HepG2 (cell line): ENCODE measurements at regions not wholly inside any gene's neighbourhood (a gene's known extent, or its start where the extent isn't known, plus 50 kb on each side); places are given as distances from the start of the nearest gene placed in this dataset.
A peak's percentile ranks its signal among the peaks of the same experiment; 100 is the strongest.

Experiments used
- CBX5 ChIP-seq: sonication (generic); formaldehyde crosslinking; IDR thresholded peaks from 2 replicates; pipeline ENCODE4 v1.4.0; 2020; ENCODE audit warnings: missing genetic modification reagents, borderline replicate concordance
- CTCF ChIP-seq: sonication (generic); formaldehyde crosslinking; IDR thresholded peaks from 2 replicates; pipeline ENCODE4 v1.5.0; 2020; ENCODE audit warnings: mild to moderate bottlenecking, missing genetic modification reagents, moderate library complexity
- DMAP1 ChIP-seq: IDR thresholded peaks from 2 replicates; pipeline ENCODE4 v1.6.1; 2016
- IKZF5 ChIP-seq: IDR thresholded peaks from 2 replicates; pipeline ENCODE4 v1.6.1; 2018; ENCODE audit warnings: missing genetic modification reagents, mild to moderate bottlenecking, missing compliant biosample characterization
- KMT2A ChIP-seq: sonication (generic); formaldehyde crosslinking; IDR thresholded peaks from 2 replicates; pipeline ENCODE4 v1.4.0; 2020; ENCODE audit warnings: missing genetic modification reagents
- LCORL ChIP-seq, 2 experiments: fragments of 450-650 bp in 1 of 2; sonication (generic) in 1 of 2; formaldehyde crosslinking in 1 of 2; IDR thresholded peaks; 2 replicates each; pipeline versions ENCODE4 v1.5.0 to v1.6.1; 2017 to 2020; ENCODE audit warnings: antibody characterized with exemption in 1 of 2, missing genetic modification reagents in 1 of 2
- MAFG ChIP-seq: sonication (generic); formaldehyde crosslinking; IDR thresholded peaks from 2 replicates; pipeline ENCODE4 v1.5.1; 2020; ENCODE audit warnings: mild to moderate bottlenecking, missing genetic modification reagents
- MED13 ChIP-seq: sonication (generic); formaldehyde crosslinking; IDR thresholded peaks from 2 replicates; pipeline ENCODE4 v1.5.0; 2020; ENCODE audit warnings: missing genetic modification reagents
- MIER3 ChIP-seq: IDR thresholded peaks from 2 replicates; pipeline ENCODE4 v1.6.1; 2016; ENCODE audit warnings: missing compliant biosample characterization, borderline replicate concordance
- MXD4 ChIP-seq: IDR thresholded peaks from 2 replicates; pipeline ENCODE4 v1.6.1; 2016; ENCODE audit warnings: mild to moderate bottlenecking, missing biosample characterization, missing genetic modification reagents
- MYC ChIP-seq: sonication (generic); formaldehyde crosslinking; IDR thresholded peaks from 2 replicates; pipeline ENCODE4 v1.9.0; 2021; ENCODE audit warnings: missing genetic modification reagents, borderline replicate concordance
- PATZ1 ChIP-seq: sonication (generic); formaldehyde crosslinking; IDR thresholded peaks from 2 replicates; pipeline ENCODE4 v1.4.0; 2020; ENCODE audit warnings: missing genetic modification reagents
- SNAPC5 ChIP-seq: sonication (generic); formaldehyde crosslinking; IDR thresholded peaks from 2 replicates; pipeline ENCODE4 v1.8.1; 2023; ENCODE audit warnings: mild to moderate bottlenecking, missing genetic modification reagents, borderline replicate concordance
- TBX2 ChIP-seq: sonication (generic); formaldehyde crosslinking; IDR thresholded peaks from 2 replicates; pipeline ENCODE4 v1.5.0; 2020; ENCODE audit warnings: missing genetic modification reagents, mild to moderate bottlenecking, borderline replicate concordance
- YEATS4 ChIP-seq: sonication (generic); formaldehyde crosslinking; IDR thresholded peaks from 2 replicates; pipeline ENCODE4 v1.4.0; 2020; ENCODE audit warnings: missing genetic modification reagents, borderline replicate concordance
- ZBTB7B ChIP-seq: sonication (generic); formaldehyde crosslinking; IDR thresholded peaks from 2 replicates; pipeline ENCODE4 v1.4.0; 2020; ENCODE audit warnings: missing genetic modification reagents
- ZNF264 ChIP-seq: sonication (generic); formaldehyde crosslinking; IDR thresholded peaks from 2 replicates; pipeline ENCODE4 v1.4.0; 2020; ENCODE audit warnings: missing genetic modification reagents
- ZNF362 ChIP-seq: sonication (generic); formaldehyde crosslinking; IDR thresholded peaks from 2 replicates; pipeline ENCODE4 v1.4.0; 2020; ENCODE audit warnings: missing genetic modification reagents, mild to moderate bottlenecking, borderline replicate concordance
- ZNF607 ChIP-seq: sonication (generic); formaldehyde crosslinking; IDR thresholded peaks from 2 replicates; pipeline ENCODE4 v1.5.1; 2020; ENCODE audit warnings: missing genetic modification reagents, mild to moderate bottlenecking, borderline replicate concordance
- ZNF792 ChIP-seq: IDR thresholded peaks from 2 replicates; pipeline ENCODE4 v1.6.1; 2016
- ZNF839 ChIP-seq: sonication (generic); formaldehyde crosslinking; IDR thresholded peaks from 2 replicates; pipeline ENCODE4 v1.4.0; 2020; ENCODE audit warnings: missing genetic modification reagents, mild to moderate bottlenecking, borderline replicate concordance
- ZSCAN29 ChIP-seq: sonication (generic); formaldehyde crosslinking; conservative IDR thresholded peaks from 2 replicates; pipeline ENCODE4 v1.4.0; 2020; ENCODE audit warnings: mild to moderate bottlenecking, missing genetic modification reagents

GRCh38 chr12:115468087-115468510, 784.1 kb upstream of the TBX3 start (continued):
- TF ChIP-seq TBX2 (CRISPR knock-in tag) (peak; percentile 56; the same call in 1 of the 2 replicates), ZSCAN29 (CRISPR knock-in tag) (0 out of 2 replicates have a peak, but pooled peaks have one; percentile 45), CBX5 (CRISPR knock-in tag) (peak; percentile 61; the same call in 1 of the 2 replicates), MAFG (CRISPR knock-in tag) (no peak), ZNF362 (no peak; the same call in 1 of the 2 replicates), MED13 (CRISPR knock-in tag) (no peak), ZNF792 (CRISPR knock-in tag) (peak; percentile 71; the same call in 1 of the 2 replicates), ZNF839 (no peak; the same call in 1 of the 2 replicates), MIER3 (CRISPR knock-in tag) (peak; percentile 42; the same call in 1 of the 2 replicates), MYC (CRISPR knock-in tag) (peak; percentile 64; the same call in 1 of the 2 replicates), IKZF5 (CRISPR knock-in tag) (peak; percentile 63; the same call in 1 of the 2 replicates), SNAPC5 (CRISPR knock-in tag) (0 out of 2 replicates have a peak, but pooled peaks have one; percentile 65), CTCF (CRISPR knock-in tag) (peak; percentile 90), PATZ1 (peak; percentile 56; the same call in 1 of the 2 replicates), MXD4 (peak; percentile 33; the same call in 1 of the 2 replicates), KMT2A (CRISPR knock-in tag) (0 out of 2 replicates have a peak, but pooled peaks have one; percentile 52), LCORL (IDR thresholded peaks at IDR 0.05) (no peak), LCORL (CRISPR knock-in tag; IDR thresholded peaks at IDR 0.05) (peak; percentile 76; the same call in 1 of the 2 replicates), ZNF607 (CRISPR knock-in tag) (no peak), YEATS4 (0 out of 2 replicates have a peak, but pooled peaks have one; percentile 46), ZBTB7B (CRISPR knock-in tag) (peak; percentile 68; the same call in 1 of the 2 replicates), DMAP1 (CRISPR knock-in tag) (0 out of 2 replicates have a peak, but pooled peaks have one; percentile 39), ZNF264 (CRISPR knock-in tag) (no peak)
